Forelimb muscle (tissue), 1 donor: ENCODE measurements at regions not wholly inside any gene's neighbourhood (a gene's known extent, or its start where the extent isn't known, plus 50 kb on each side); places are given as distances from the start of the nearest gene placed in this dataset.
"Not testable (repeated sequence)": the region's sequence is repeated elsewhere in the genome, so short reads cannot be mapped to it uniquely, and the experiment has no call there.

Experiments
- DNase-seq: peaks from one replicate; pipeline ENCODE4 v3.0.0-alpha.2; 2013; ENCODE audit warnings: low read depth

- no peak for DNase-seq
These were observed 149.7 kb downstream of the TXNL1 start for GRCh38 chr18:56488739-56489138.

DNA sequence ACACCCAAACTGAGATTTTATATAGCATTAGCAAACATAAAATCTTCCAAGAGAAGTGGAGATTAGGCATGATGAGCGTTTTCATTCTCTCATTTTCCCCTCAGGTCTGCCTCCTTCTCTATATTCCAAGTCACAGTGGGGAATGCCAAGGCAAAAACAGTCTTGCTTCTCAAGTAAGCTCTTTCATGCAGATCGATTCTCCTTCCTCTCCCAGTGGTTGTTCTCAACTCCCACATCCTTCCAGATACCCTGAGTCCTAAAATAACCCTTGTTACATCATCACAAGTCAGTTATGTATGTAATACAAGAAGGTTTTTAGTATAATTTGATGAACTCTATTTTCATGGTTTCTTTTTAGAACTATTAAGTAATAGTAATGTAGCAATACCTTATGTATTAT lies 150.6 kb downstream of the TXNL1 start:
- no peak for DNase-seq

- DNase-seq = no peak
These were observed 155.0 kb downstream of the TXNL1 start for GRCh38 chr18:56483386-56483785.

DNA sequence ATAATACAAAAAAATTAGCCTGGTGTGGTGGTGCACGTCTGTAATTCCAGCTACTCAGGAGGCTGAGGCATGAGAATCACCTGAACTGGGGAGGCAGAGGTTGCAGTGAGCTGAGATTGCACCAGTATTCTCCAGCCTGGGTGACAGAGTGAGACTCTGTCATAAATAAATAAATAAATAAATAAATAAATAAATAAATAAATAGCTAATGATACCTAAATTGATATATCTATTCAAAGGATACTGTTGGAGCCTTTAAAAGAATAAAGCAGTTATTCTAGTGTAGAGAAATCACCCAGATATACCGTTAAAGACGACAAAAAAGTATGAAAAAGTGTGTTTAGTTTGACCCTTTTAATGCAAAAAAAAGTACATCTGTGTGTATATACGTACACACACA lies 155.6 kb downstream of the TXNL1 start:
- not testable (repeated sequence) for DNase-seq

GRCh38 chr18:56481751-56482150 lies 156.6 kb downstream of the TXNL1 start:
- no peak for DNase-seq

DNA sequence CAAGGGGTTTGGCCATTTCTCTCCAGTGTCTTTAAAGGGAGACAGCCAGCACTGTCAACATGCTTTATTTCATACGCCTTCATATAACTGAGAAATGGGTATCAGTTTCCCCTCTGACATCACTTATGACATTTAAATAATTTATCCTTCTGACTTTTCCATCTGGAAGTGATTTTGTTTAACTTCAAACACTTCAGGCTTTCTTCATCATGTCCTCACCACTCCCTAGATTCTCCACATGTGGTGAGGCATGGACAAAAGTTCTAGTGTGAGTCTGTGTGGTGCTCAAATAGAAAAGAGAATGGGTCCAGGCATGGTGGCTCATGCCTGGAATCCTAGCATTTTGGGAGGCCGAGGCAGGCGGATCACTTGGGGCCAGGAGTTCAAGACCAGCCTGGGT lies 158.6 kb downstream of the TXNL1 start:
- no peak for DNase-seq

DNA sequence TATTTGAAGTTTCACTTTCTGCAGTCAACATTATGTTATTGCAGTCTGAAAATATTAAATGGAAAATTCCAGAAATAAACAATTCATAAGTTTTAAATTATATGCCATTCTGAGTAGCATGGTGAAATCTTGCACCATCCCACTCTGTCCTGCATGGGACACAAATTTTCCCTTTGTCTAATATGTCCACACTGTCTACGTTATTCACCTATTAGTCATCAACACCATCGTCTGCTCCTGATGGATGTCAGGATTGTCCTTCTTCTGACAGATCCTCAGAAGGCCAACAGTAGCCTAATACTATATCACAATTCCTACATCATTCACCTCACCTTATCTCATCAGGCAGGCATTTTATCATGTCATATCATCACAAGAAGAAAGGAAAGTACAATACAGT lies 163.1 kb downstream of the TXNL1 start:
- DNase-seq = no peak

DNA sequence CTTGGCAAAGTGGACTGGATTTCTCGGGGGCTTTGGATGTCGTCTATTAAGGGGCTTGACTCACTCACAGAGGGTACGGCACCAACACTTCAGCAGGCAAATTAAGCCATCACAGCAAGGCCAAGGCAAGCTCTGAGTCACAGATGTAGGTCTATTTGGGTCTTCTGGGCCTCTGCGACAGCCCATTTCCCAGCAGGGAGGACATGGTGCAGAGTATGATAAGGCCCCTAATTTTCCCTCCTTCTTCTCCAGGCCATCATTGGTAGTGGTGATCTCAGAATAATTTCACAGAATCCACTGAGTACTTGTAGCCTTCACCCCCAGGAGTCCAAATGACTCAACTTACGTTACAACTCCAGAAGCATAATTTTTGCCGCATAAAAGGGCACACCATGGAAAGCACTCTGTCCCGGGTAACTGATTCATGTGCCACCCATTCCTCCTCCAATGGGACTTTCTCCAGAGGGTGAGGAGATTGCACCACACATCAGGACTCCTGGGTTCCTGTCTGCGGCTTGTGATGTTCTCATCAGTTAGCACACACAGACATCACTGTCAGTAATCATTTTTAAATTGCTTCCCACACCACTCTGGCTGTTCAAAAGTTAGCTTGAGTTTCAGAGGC lies 164.9 kb downstream of the TXNL1 start:
- DNase-seq = no peak

- peak; percentile 40 for DNase-seq
These were observed 167.7 kb downstream of the TXNL1 start for GRCh38 chr18:56470406-56471351.

DNA sequence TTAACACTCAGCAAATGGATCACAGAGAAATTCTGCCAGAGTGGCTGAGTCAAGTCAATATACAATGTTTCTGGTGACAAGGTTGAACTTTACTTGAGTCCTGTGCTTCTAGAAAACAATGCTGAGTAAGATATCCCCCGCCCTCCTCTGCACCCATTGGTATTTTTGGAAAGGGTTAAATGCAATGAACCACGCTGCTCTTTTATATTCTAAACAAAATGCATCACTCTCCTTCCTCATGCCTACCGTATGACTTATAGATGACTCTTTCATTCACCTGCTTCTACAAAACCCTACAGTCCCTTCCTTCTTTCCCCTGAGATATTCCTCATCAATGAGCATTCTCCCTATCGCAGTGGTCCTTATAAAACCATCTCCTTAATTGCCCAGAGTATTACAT lies 168.8 kb downstream of the TXNL1 start:
- no peak for DNase-seq

- no peak for DNase-seq
These were observed 170.0 kb downstream of the TXNL1 start for GRCh38 chr18:56468396-56468795.

GRCh38 chr18:56462276-56462675 lies 176.1 kb downstream of the TXNL1 start:
- no peak for DNase-seq

- DNase-seq = no peak
These were observed 177.2 kb downstream of the TXNL1 start for GRCh38 chr18:56461151-56461550.

DNA sequence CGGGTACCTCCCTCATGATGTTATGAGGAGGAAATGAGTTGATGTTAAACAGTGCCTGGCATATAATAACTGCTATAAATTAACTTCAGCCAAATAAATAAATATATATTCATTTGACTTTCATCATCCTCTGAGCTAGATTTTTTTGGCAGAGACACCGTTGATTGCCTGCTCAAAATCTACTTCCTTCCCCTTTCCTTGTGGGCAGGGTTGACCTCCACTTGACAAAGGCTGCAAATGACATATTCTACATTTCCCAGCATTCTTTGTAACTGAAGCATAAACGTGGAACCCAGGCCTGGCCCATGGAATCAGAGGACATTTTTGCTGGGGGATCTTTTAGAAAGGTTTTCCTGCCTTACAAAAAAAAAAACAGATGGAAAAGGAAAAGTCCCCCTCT lies 177.8 kb downstream of the TXNL1 start:
- DNase-seq = no peak

DNA sequence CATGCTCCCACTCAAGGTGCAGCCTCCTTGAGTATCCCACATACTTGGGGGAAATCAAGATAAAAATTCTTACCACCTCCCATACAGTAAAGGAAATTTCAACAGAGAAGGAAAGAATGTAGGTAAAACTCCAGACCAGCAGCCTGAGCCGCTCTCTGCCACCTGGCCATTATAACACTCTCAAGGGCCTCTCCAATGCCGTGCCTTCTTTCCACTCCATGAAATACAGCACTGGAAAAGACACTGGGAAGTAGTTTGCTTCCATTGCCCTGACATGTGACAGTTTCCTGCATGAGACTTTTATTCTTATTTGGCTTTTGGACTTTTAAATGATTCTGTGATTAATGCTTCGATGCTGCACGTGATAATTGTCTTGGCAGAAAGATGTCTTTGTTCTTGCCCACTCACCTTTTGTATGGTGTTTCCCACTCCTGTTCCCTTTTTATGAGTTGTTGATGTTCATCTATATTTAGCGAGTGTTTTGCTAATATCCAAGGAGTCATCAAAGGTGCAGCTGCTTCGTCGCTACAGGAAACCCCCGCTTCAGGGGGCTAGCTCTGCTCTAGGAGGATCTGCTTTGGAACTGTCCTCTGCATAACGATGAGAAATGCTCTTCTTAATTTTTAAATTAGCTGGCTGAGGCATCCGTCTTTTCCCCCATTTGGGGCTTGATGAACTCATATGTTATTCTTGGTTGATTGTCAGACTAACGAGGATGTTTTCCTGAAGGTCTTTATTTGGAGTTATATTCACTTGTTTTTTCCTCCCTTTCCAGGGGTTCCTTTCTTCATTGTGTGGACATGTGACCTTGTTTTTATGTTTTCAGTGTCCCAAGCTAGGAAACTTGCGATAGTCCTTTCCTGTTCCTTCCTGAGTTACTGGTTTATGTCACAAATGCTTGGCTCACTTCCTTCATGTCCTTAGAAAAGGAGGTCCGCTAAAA lies 179.4 kb downstream of the TXNL1 start:
- DNase-seq = no peak

- DNase-seq = no peak
These were observed 182.5 kb downstream of the TXNL1 start for GRCh38 chr18:56455874-56456273.

DNA sequence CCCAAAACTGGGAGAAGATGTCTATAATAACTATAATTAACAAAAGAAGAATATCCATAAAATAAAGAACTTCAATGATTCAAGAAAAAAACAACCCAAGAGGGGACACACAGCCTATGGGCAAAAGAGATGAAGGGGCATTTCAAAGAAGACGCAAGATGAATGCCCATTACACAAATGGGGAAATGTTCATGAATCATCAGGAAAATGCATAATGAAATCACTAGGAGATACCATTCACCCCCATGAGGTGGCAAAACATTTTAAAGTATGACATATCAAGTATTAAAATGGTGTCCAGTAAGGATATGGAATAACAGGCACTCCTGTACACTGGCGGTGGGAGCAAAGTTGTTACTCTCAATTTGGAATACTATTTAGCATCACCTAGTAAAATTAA lies 183.3 kb downstream of the TXNL1 start:
- no peak for DNase-seq

GRCh38 chr18:56453631-56454030 lies 184.8 kb downstream of the TXNL1 start:
- DNase-seq = no peak

DNA sequence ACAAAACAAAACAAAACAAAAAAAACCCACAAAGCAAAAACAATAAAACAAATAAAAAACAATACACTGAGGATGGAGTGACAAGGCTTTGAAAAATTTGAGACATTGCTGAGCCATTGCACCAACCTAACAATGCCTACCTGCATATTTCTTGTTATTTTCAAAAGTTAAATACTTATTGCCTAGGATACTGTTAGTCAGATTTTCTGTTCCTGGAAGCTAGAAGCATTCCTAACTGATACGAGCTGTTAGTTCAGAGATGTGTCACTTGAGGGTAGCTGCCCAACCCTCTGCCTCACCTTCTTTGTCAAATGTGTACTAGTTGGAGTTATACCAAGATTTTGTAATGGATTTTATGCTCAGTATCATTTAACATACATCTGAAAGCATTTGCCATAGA lies 187.2 kb downstream of the TXNL1 start:
- DNase-seq = no peak

- no peak for DNase-seq
These were observed 189.6 kb downstream of the TXNL1 start for GRCh38 chr18:56448751-56449150.

DNA sequence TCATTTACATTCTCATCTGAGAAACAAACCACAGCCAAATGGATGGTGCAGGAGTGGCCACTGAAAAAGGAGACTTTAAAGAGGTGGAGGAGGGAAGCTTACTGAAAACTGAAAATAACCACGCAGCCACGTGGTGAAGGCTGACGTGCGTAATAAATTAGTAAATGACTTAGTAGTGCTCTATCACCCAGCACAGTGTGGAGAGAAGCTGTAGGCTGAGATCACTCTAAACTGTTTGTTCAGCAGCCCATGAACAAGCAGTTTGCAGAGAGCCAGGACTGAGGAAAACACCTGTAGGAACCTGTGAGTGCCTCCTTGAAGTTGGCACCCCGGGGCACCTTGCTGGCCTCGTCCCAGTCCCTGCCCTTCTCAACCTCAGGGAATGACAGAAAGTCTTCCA lies 193.0 kb downstream of the TXNL1 start:
- no peak for DNase-seq

DNA sequence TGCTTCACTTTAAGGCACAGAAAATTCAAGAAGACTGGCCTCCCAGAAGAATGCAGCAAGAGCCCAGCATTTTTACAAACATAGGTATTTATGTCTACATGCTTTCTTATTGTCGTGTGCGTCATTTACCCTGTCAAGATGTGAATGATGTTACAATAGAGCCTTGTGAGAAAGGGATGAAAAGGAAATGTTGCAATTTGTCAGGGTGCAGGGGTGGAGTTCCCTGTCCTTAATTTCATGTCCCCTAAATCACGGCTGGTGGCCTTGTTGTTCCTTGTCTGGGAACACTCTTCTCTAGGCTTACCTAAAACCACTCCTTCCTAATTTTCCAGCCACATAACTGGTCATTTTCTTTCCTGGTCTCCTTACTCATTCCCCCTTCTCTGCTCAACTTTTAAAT lies 194.2 kb downstream of the TXNL1 start:
- no peak for DNase-seq
